ENCODE measurements at regions not wholly inside any gene's neighbourhood (a gene's known extent, or its start where the extent isn't known, plus 50 kb on each side); places are given as distances from the start of the nearest gene placed in this dataset.

- H4K8ac ChIP-seq (ENCODE audit: low read depth, low read length): no peak overlapping the region
These were observed 236.5 kb upstream of the GRIP1 start for GRCh38 chr12:66915306-66915904.

GRCh38 chr12:66916189-66916588 is 237.3 kb upstream of the GRIP1 start:
- Histone ChIP-seq H4K8ac (ENCODE audit: low read depth, low read length) (no peak overlapping the region), H3K36me3 (replicated peaks in 1 of 2; ENCODE audit: control insufficient read depth in 2 of 2, insufficient read depth in 2 of 2, low read length in 2 of 2) (no peaks in the 10 kb centered on the region), H3K4me1 (ENCODE audit: control insufficient read depth in 2 of 2, insufficient read depth in 1 of 2, low read depth in 1 of 2, low read length in 2 of 2) (peaks cover 11 to 13% of the 10 kb centered on the region in 2 donors), H2BK120ac (ENCODE audit: low read depth, low read length) (no peak overlapping the region), H3K18ac (ENCODE audit: low read length) (no peak overlapping the region), H3K4me2 (ENCODE audit: insufficient read depth, low read length, poor library complexity, severe bottlenecking) (no peak overlapping the region), H3K9me3 (replicated peaks in 1 of 2; ENCODE audit: control insufficient read depth in 2 of 2, insufficient read depth in 1 of 2, low read depth in 1 of 2, low read length in 2 of 2) (no peaks in the 10 kb centered on the region), H3K27me3 (ENCODE audit: control insufficient read depth in 3 of 3, insufficient read depth in 3 of 3, low read depth in 1 of 3, low read length in 3 of 3) (no peaks in the 10 kb centered on the region), H3K4me3 (ENCODE audit: low read length in 2 of 2) (no peak overlapping the region), H2BK15ac (ENCODE audit: low read length) (no peak overlapping the region), H3K79me1 (ENCODE audit: low read depth, low read length) (no peaks in the 10 kb centered on the region), H3K9ac (ENCODE audit: low read depth, low read length, poor library complexity) (no peak overlapping the region), H3K27ac (replicated peaks; ENCODE audit: low read length) (no peak overlapping the region), H3K4ac (ENCODE audit: low read length) (no peak overlapping the region), H3K23ac (ENCODE audit: low read depth, low read length, poor library complexity) (no peak overlapping the region), H2BK5ac (ENCODE audit: low read length) (no peak overlapping the region), H2AK5ac (ENCODE audit: low read depth, low read length) (no peak overlapping the region), H3K14ac (ENCODE audit: low read length) (no peak overlapping the region), H2BK12ac (ENCODE audit: low read length) (no peak overlapping the region), H4K91ac (ENCODE audit: low read depth, low read length, poor library complexity) (no peak overlapping the region), H2AFZ (ENCODE audit: low read length) (peak overlapping the region; percentile 53)
- no peak for DNase-seq (ENCODE audit: low spot score)
- no CpG with 5 or more reads among the region's 3 CpGs for WGBS, 2 donors (ENCODE audit: extremely low coverage in 2 of 2, insufficient read length in 2 of 2, insufficient replicate concordance in 1 of 2)

More at GRCh38 chr12:66915306-66915904, 236.5 kb upstream of the GRIP1 start:
- H2BK5ac ChIP-seq (ENCODE audit: low read length): no peak overlapping the region
- H2AFZ ChIP-seq (ENCODE audit: low read length): peak overlapping the region; percentile 53
- H4K91ac ChIP-seq (ENCODE audit: low read depth, low read length, poor library complexity): no peak overlapping the region
- H3K9ac ChIP-seq (ENCODE audit: low read depth, low read length, poor library complexity): no peak overlapping the region
- no peak overlapping the region for H3K4ac ChIP-seq (ENCODE audit: low read length)
- H3K27me3 ChIP-seq (ENCODE audit: control insufficient read depth in 3 of 3, insufficient read depth in 3 of 3, low read depth in 1 of 3, low read length in 3 of 3): no peaks in the 10 kb centered on the region
- peak; percentile 20 for DNase-seq (ENCODE audit: low spot score)
- no peaks in the 10 kb centered on the region for H3K79me1 ChIP-seq (ENCODE audit: low read depth, low read length)
- H3K4me3 ChIP-seq (ENCODE audit: low read length in 2 of 2): peak overlapping the region in 1 of 2 donors; percentile 9
- H3K36me3 ChIP-seq (replicated peaks in 1 of 2; ENCODE audit: control insufficient read depth in 2 of 2, insufficient read depth in 2 of 2, low read length in 2 of 2): no peaks in the 10 kb centered on the region
- no peak overlapping the region for H2BK15ac ChIP-seq (ENCODE audit: low read length)
- peaks cover 11 to 13% of the 10 kb centered on the region in 2 donors for H3K4me1 ChIP-seq (ENCODE audit: control insufficient read depth in 2 of 2, insufficient read depth in 1 of 2, low read depth in 1 of 2, low read length in 2 of 2)
- no peak overlapping the region for H3K4me2 ChIP-seq (ENCODE audit: insufficient read depth, low read length, poor library complexity, severe bottlenecking)
- no peak overlapping the region for H2AK5ac ChIP-seq (ENCODE audit: low read depth, low read length)
- H2BK12ac ChIP-seq (ENCODE audit: low read length): no peak overlapping the region
- H3K9me3 ChIP-seq (replicated peaks in 1 of 2; ENCODE audit: control insufficient read depth in 2 of 2, insufficient read depth in 1 of 2, low read depth in 1 of 2, low read length in 2 of 2): no peaks in the 10 kb centered on the region
- H3K14ac ChIP-seq (ENCODE audit: low read length): no peak overlapping the region
- WGBS, 2 donors (ENCODE audit: extremely low coverage in 2 of 2, insufficient read length in 2 of 2, insufficient replicate concordance in 1 of 2): no CpG with 5 or more reads among the region's 6 CpGs
- no peak overlapping the region for H3K27ac ChIP-seq (replicated peaks; ENCODE audit: low read length)
- no peak overlapping the region for H3K18ac ChIP-seq (ENCODE audit: low read length)
- no peak overlapping the region for H3K23ac ChIP-seq (ENCODE audit: low read depth, low read length, poor library complexity)
- H2BK120ac ChIP-seq (ENCODE audit: low read depth, low read length): no peak overlapping the region

GRCh38 chr12:66919466-66919865 is 240.6 kb upstream of the GRIP1 start:
- no peak overlapping the region for H4K8ac ChIP-seq (ENCODE audit: low read depth, low read length)
- H3K36me3 ChIP-seq (replicated peaks in 1 of 2; ENCODE audit: control insufficient read depth in 2 of 2, insufficient read depth in 2 of 2, low read length in 2 of 2): no peaks in the 10 kb centered on the region

GRCh38 chr12:66920205-66920604 is 241.3 kb upstream of the GRIP1 start:
- no peaks in the 10 kb centered on the region for H3K36me3 ChIP-seq (replicated peaks in 1 of 2; ENCODE audit: control insufficient read depth in 2 of 2, insufficient read depth in 2 of 2, low read length in 2 of 2)
- no peak overlapping the region for H2BK12ac ChIP-seq (ENCODE audit: low read length)
- no peak overlapping the region for H2AK5ac ChIP-seq (ENCODE audit: low read depth, low read length)
- H3K14ac ChIP-seq (ENCODE audit: low read length): no peak overlapping the region
- H3K4me2 ChIP-seq (ENCODE audit: insufficient read depth, low read length, poor library complexity, severe bottlenecking): no peak overlapping the region
- H2BK5ac ChIP-seq (ENCODE audit: low read length): no peak overlapping the region
- H2BK120ac ChIP-seq (ENCODE audit: low read depth, low read length): no peak overlapping the region
- H3K27me3 ChIP-seq (ENCODE audit: control insufficient read depth in 3 of 3, insufficient read depth in 3 of 3, low read depth in 1 of 3, low read length in 3 of 3): no peaks in the 10 kb centered on the region
- peaks cover 8 to 10% of the 10 kb centered on the region in 2 donors for H3K4me1 ChIP-seq (ENCODE audit: control insufficient read depth in 2 of 2, insufficient read depth in 1 of 2, low read depth in 1 of 2, low read length in 2 of 2)
- no peak overlapping the region for H2AFZ ChIP-seq (ENCODE audit: low read length)
- no CpG with 5 or more reads among the region's 3 CpGs for WGBS, 2 donors (ENCODE audit: extremely low coverage in 2 of 2, insufficient read length in 2 of 2, insufficient replicate concordance in 1 of 2)
- H3K27ac ChIP-seq (replicated peaks; ENCODE audit: low read length): no peak overlapping the region
- no peak overlapping the region for H4K8ac ChIP-seq (ENCODE audit: low read depth, low read length)
- no peak overlapping the region for H3K18ac ChIP-seq (ENCODE audit: low read length)
- DNase-seq (ENCODE audit: low spot score): no peak
- no peak overlapping the region for H4K91ac ChIP-seq (ENCODE audit: low read depth, low read length, poor library complexity)
- no peaks in the 10 kb centered on the region for H3K9me3 ChIP-seq (replicated peaks in 1 of 2; ENCODE audit: control insufficient read depth in 2 of 2, insufficient read depth in 1 of 2, low read depth in 1 of 2, low read length in 2 of 2)
- no peak overlapping the region for H3K4me3 ChIP-seq (ENCODE audit: low read length in 2 of 2)
- no peaks in the 10 kb centered on the region for H3K79me1 ChIP-seq (ENCODE audit: low read depth, low read length)
- H3K9ac ChIP-seq (ENCODE audit: low read depth, low read length, poor library complexity): no peak overlapping the region
- no peak overlapping the region for H2BK15ac ChIP-seq (ENCODE audit: low read length)
- no peak overlapping the region for H3K23ac ChIP-seq (ENCODE audit: low read depth, low read length, poor library complexity)
- no peak overlapping the region for H3K4ac ChIP-seq (ENCODE audit: low read length)

More at GRCh38 chr12:66919466-66919865, 240.6 kb upstream of the GRIP1 start:
- Histone ChIP-seq H3K4me1 (ENCODE audit: control insufficient read depth in 2 of 2, insufficient read depth in 1 of 2, low read depth in 1 of 2, low read length in 2 of 2) (peaks cover 11 to 13% of the 10 kb centered on the region in 2 donors), H3K14ac (ENCODE audit: low read length) (no peak overlapping the region), H3K18ac (ENCODE audit: low read length) (no peak overlapping the region), H2BK120ac (ENCODE audit: low read depth, low read length) (no peak overlapping the region), H3K27me3 (ENCODE audit: control insufficient read depth in 3 of 3, insufficient read depth in 3 of 3, low read depth in 1 of 3, low read length in 3 of 3) (no peaks in the 10 kb centered on the region), H2AFZ (ENCODE audit: low read length) (no peak overlapping the region), H4K91ac (ENCODE audit: low read depth, low read length, poor library complexity) (no peak overlapping the region), H3K4me2 (ENCODE audit: insufficient read depth, low read length, poor library complexity, severe bottlenecking) (no peak overlapping the region), H3K9ac (ENCODE audit: low read depth, low read length, poor library complexity) (no peak overlapping the region), H3K27ac (replicated peaks; ENCODE audit: low read length) (no peak overlapping the region), H2BK5ac (ENCODE audit: low read length) (no peak overlapping the region), H3K23ac (ENCODE audit: low read depth, low read length, poor library complexity) (no peak overlapping the region), H3K4me3 (ENCODE audit: low read length in 2 of 2) (no peak overlapping the region), H2BK15ac (ENCODE audit: low read length) (no peak overlapping the region), H3K4ac (ENCODE audit: low read length) (no peak overlapping the region), H3K79me1 (ENCODE audit: low read depth, low read length) (no peaks in the 10 kb centered on the region), H2AK5ac (ENCODE audit: low read depth, low read length) (no peak overlapping the region), H2BK12ac (ENCODE audit: low read length) (no peak overlapping the region), H3K9me3 (replicated peaks in 1 of 2; ENCODE audit: control insufficient read depth in 2 of 2, insufficient read depth in 1 of 2, low read depth in 1 of 2, low read length in 2 of 2) (no peaks in the 10 kb centered on the region)
- no peak for DNase-seq (ENCODE audit: low spot score)
- no CpG with 5 or more reads among the region's 2 CpGs for WGBS, 2 donors (ENCODE audit: extremely low coverage in 2 of 2, insufficient read length in 2 of 2, insufficient replicate concordance in 1 of 2)

Measured in neuronal stem cell (in vitro differentiated cells).